DND-41 (cell line): ENCODE measurements at regions not wholly inside any gene's neighbourhood (a gene's known extent, or its start where the extent isn't known, plus 50 kb on each side); places are given as distances from the start of the nearest gene placed in this dataset.

Experiments used
- CTCF ChIP-seq: IDR thresholded peaks from 2 replicates; pipeline ENCODE4 v1.5.1; 2012; ENCODE audit warnings: borderline replicate concordance, low read length, moderate library complexity, mild to moderate bottlenecking; ENCODE audit not compliant: poor library complexity, severe bottlenecking; ENCODE audit errors: extremely low read depth
- EZH2 ChIP-seq: IDR thresholded peaks from 3 replicates; pipeline ENCODE4 v1.6.1; 2012; ENCODE audit warnings: borderline replicate concordance, low read depth, mild to moderate bottlenecking, moderate library complexity, low read length, inconsistent platforms; ENCODE audit not compliant: severe bottlenecking

GRCh38 chr2:142791335-142791734 lies 86.1 kb upstream of the KYNU start:
- TF ChIP-seq CTCF, result no peak
- TF ChIP-seq EZH2, result no peak
